ENCODE measurements at regions not wholly inside any gene's neighbourhood (a gene's known extent, or its start where the extent isn't known, plus 50 kb on each side); places are given as distances from the start of the nearest gene placed in this dataset.

DNA sequence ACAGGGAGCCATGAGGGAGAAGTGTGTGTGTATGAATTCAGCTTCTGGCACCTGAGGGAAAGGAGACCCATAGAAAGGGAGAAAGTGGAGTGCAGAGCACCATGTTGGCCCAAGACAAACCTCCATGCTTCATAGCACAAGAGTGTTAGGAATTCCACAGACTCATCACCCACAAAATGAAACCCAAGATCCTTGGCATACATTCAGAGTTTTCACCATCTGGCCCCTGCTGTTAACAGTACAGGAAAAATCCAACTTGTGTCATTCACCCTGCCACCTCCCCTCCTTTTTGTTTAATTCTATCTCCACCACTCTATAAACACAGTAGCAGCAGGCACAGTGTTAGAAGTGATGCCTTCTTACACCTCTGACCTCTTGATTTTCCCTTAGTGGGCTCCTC lies 60.0 kb upstream of the MNS1 start:
- TF ChIP-seq MEF2A (IDR thresholded peaks at IDR 0.05; ENCODE audit: borderline replicate concordance, low read depth) (no peak), CTCF (IDR thresholded peaks at IDR 0.05) (no peak), EZH2phosphoT487 (IDR thresholded peaks at IDR 0.05; ENCODE audit: borderline replicate concordance, low read depth) (no peak), JUND (IDR thresholded peaks at IDR 0.05) (no peak), FOSL2 (IDR thresholded peaks at IDR 0.05; ENCODE audit: borderline replicate concordance, low read depth) (no peak), YY1 (IDR thresholded peaks at IDR 0.05; ENCODE audit: low read depth) (no peak), RCOR1 (IDR thresholded peaks at IDR 0.05; ENCODE audit: low read length) (no peak)
- TF ChIP-seq, protein P1, sequence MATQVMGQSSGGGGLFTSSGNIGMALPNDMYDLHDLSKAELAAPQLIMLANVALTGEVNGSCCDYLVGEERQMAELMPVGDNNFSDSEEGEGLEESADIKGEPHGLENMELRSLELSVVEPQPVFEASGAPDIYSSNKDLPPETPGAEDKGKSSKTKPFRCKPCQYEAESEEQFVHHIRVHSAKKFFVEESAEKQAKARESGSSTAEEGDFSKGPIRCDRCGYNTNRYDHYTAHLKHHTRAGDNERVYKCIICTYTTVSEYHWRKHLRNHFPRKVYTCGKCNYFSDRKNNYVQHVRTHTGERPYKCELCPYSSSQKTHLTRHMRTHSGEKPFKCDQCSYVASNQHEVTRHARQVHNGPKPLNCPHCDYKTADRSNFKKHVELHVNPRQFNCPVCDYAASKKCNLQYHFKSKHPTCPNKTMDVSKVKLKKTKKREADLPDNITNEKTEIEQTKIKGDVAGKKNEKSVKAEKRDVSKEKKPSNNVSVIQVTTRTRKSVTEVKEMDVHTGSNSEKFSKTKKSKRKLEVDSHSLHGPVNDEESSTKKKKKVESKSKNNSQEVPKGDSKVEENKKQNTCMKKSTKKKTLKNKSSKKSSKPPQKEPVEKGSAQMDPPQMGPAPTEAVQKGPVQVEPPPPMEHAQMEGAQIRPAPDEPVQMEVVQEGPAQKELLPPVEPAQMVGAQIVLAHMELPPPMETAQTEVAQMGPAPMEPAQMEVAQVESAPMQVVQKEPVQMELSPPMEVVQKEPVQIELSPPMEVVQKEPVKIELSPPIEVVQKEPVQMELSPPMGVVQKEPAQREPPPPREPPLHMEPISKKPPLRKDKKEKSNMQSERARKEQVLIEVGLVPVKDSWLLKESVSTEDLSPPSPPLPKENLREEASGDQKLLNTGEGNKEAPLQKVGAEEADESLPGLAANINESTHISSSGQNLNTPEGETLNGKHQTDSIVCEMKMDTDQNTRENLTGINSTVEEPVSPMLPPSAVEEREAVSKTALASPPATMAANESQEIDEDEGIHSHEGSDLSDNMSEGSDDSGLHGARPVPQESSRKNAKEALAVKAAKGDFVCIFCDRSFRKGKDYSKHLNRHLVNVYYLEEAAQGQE (IDR thresholded peaks at IDR 0.05; ENCODE audit: low read depth, low read length), result no peak
